ENCODE measurements at regions not wholly inside any gene's neighbourhood (a gene's known extent, or its start where the extent isn't known, plus 50 kb on each side); places are given as distances from the start of the nearest gene placed in this dataset.

DNA sequence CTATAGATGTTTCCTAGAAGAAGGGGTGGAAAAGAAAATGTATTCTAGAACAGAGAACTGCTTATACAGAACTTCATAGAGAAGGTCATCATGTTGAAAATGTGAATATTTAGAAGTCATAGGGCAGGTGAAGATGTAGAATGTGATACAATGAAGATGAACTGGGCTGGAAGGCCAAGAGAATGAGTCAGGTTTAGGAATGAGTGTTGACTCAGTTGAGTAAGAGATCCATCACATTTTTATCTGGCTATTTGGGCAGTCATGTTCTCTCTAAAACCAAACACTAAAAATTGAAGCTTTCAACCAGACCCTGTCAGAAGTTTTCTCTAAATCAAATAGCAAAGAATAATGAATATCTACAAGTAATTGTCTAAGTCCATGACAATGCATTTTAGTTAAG is 660.5 kb downstream of the KCNJ2 start:
- no peak for DNase-seq (ENCODE audit: insufficient read length)

DNA sequence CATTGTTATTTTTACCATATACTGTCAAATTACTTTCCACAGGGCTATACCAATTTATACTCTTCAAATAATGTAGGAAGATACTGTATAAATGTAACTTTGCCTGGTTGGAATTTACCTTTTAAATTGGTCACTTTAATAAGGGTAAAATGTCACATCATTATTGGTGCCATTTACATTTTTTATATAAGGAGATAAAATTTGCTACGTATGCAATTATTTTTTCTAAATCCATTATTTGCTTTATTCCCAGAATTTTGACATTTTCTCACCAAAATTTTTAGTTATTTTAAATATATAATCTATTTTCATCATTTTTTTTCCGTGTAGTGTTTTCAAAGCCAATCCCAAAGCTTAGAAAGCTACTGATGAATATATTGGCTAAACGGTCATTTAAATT is 664.7 kb downstream of the KCNJ2 start:
- TF ChIP-seq TAF1 (IDR thresholded peaks at IDR 0.05; ENCODE audit: borderline replicate concordance, low read depth, low read length) = no peak
- TF ChIP-seq POLR2AphosphoS5 (IDR thresholded peaks at IDR 0.05; ENCODE audit: low read depth, low read length) = no peak
- no peak for TF ChIP-seq POLR2A (IDR thresholded peaks at IDR 0.05; ENCODE audit: low read depth, low read length)
- DNase-seq (ENCODE audit: insufficient read length) (no peak), FAIRE-seq (no peak)

More for the DNA sequence above, 660.5 kb downstream of the KCNJ2 start:
- TF ChIP-seq POLR2AphosphoS5 (IDR thresholded peaks at IDR 0.05; ENCODE audit: low read depth, low read length) (no peak), POLR2A (IDR thresholded peaks at IDR 0.05; ENCODE audit: low read depth, low read length) (no peak), TAF1 (IDR thresholded peaks at IDR 0.05; ENCODE audit: borderline replicate concordance, low read depth, low read length) (no peak)
- no peak for FAIRE-seq

DNA sequence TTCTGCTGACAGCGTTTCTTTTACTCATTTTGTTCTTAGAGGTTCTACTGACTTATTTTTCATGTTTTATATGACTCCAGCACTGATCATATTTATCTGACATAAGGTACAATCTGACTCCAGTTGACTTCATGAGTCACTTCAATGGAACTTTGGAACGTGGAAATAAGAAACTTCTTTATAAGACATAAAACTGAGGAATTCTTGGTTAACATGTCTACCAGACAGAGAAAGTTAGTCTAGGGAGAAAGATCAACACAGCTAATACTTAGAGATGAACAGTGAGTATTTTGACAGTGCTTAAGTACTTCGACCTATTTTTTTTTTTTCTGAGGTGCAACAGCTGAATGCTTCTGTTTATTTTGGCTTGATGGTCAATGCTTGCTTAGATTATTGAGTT is 679.5 kb downstream of the KCNJ2 start:
- TF ChIP-seq POLR2A (IDR thresholded peaks at IDR 0.05; ENCODE audit: low read depth, low read length) = no peak
- no peak for TF ChIP-seq POLR2AphosphoS5 (IDR thresholded peaks at IDR 0.05; ENCODE audit: low read depth, low read length)
- no peak for TF ChIP-seq TAF1 (IDR thresholded peaks at IDR 0.05; ENCODE audit: borderline replicate concordance, low read depth, low read length)
- no peak for DNase-seq (ENCODE audit: insufficient read length)
- FAIRE-seq = no peak

DNA sequence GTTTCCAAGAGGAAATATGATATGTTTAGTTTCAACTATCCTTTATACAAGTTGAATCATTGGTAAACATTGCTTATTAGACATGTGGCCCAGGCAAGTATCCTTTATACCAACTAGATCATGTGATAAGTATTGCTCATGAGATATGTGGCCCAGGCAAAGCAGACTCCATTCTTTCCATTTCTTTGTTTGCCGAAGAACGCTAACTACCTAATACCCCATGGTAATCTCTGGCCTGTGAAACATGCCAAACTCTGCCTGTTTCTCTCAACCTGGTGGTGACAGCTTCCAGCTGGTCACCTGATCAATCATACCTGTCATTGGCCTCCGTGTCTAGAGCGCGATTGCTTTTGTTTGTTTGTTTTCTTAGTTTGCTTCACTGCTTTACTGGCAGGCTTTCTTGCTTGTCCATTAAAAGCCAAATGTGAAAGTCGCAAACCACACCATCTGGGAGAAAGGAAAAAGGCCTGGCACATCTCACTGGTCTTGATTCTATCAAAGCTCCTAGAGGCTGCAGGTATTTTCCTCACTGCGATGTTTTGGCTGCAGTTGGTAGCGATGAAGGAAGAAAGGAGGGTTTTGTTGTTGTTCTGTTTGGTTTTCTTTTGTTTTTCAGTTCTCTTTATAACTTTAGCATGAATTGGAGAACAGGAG is 686.2 kb downstream of the KCNJ2 start:
- DNase-seq (ENCODE audit: insufficient read length) (no peak), FAIRE-seq (no peak)
- TF ChIP-seq POLR2A (IDR thresholded peaks at IDR 0.05; ENCODE audit: low read depth, low read length) = no peak
- no peak for TF ChIP-seq TAF1 (IDR thresholded peaks at IDR 0.05; ENCODE audit: borderline replicate concordance, low read depth, low read length)
- TF ChIP-seq POLR2AphosphoS5 (IDR thresholded peaks at IDR 0.05; ENCODE audit: low read depth, low read length) = no peak

DNA sequence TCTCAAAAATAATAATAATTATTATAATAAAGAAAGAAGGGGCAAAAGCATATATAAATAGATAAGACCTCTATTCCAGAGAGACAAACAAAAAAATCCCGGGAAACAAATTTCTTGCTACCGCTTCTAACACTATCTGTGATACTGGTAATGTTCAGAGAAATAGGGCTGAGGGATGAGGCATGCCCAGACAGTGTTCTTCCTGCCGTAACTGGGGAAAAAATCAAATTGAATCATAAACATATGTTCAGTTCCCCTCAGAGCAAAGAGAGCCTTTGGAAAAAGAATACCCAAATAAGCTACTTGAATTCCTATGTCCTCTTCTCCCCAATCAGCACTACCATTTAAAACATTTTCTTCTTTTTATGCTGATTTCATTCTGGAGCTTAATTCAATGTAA is 688.0 kb downstream of the KCNJ2 start:
- TF ChIP-seq POLR2AphosphoS5 (IDR thresholded peaks at IDR 0.05; ENCODE audit: low read depth, low read length) = no peak
- no peak for TF ChIP-seq POLR2A (IDR thresholded peaks at IDR 0.05; ENCODE audit: low read depth, low read length)
- no peak for TF ChIP-seq TAF1 (IDR thresholded peaks at IDR 0.05; ENCODE audit: borderline replicate concordance, low read depth, low read length)
- no peak for DNase-seq (ENCODE audit: insufficient read length)
- FAIRE-seq = no peak

DNA sequence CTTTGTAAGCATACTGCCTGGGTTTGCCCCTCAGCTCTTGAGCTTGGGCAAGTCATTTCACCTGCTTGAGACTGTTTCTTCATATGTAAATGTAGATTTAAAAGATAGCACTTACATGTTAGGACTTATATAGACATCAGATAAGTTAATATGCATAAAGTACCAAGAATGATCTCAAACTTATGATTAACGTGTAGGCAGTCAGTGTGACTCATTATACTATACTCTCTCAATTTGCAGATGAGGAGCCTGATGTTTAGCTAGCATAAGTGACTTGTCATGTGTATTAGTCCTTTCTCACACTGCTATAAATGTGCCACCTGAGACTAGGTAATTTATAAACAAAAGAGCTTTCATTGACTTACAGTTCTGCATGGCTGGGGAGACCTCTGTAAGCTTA is 690.5 kb downstream of the KCNJ2 start:
- no peak for DNase-seq (ENCODE audit: insufficient read length)
- FAIRE-seq = no peak

DNA sequence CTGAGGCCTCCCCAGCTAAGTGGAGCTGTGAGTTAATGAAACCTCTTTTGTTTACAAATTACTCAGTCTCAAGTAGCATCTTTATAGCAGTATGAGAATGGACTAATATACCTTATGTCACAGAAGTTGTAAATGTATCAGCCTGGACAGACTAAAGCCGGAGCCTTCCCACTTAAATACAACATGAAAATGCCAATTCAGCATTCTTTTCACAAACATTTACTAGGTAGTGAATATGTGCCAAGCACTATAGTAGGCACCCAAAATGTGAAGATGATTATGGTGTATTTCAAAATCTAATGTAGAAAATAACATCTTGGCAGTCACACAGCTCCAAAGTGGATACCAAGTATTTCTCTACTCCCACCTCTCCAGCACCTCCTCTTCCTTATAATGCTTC is 693.0 kb downstream of the KCNJ2 start:
- FAIRE-seq = no peak
- DNase-seq (ENCODE audit: insufficient read length) = no peak
- TF ChIP-seq POLR2A (IDR thresholded peaks at IDR 0.05; ENCODE audit: low read depth, low read length) (no peak), POLR2AphosphoS5 (IDR thresholded peaks at IDR 0.05; ENCODE audit: low read depth, low read length) (no peak), TAF1 (IDR thresholded peaks at IDR 0.05; ENCODE audit: borderline replicate concordance, low read depth, low read length) (no peak)

More for the DNA sequence above, 690.5 kb downstream of the KCNJ2 start:
- TF ChIP-seq POLR2A (IDR thresholded peaks at IDR 0.05; ENCODE audit: low read depth, low read length) (no peak), TAF1 (IDR thresholded peaks at IDR 0.05; ENCODE audit: borderline replicate concordance, low read depth, low read length) (no peak), POLR2AphosphoS5 (IDR thresholded peaks at IDR 0.05; ENCODE audit: low read depth, low read length) (no peak)

DNA sequence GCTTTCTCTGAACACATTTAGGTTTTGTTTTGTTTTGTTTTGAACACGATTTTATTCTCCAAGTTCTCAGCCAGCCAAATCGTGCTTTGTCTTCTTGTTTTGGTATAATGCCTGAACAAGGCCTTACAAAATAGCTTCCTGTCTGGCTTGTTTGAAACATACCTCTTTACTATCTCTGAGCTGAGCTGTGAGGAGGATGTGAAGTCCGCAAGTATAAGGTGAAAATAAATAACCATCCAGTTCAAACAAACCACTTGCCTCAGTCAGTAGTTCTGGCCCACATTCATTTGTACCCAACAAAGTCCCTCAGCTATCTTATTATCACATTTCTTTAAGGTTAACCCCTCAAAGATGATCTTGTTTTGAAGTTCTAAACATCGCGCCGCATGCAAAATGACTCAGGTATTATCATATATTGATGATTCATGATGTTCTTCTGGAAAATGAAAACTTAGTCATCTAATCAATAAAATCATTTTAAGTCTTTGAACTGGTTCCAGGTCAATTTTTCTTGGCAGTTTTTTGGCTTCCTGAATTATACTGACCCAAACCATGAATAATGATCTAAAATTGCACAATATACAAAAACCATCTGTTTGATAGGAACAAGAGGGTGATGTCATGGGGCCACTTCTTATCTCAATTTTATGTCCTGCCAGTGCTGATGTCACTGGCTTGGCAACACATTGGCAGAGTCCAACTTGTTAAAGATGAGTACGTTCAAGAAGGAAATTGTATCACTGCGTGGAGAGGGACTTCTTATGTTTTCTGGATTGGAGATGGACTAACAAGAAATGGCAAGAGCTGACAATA is 694.3 kb downstream of the KCNJ2 start:
- no peak for DNase-seq (ENCODE audit: insufficient read length)
- FAIRE-seq = no peak
- no peak for TF ChIP-seq TAF1 (IDR thresholded peaks at IDR 0.05; ENCODE audit: borderline replicate concordance, low read depth, low read length)

DNA sequence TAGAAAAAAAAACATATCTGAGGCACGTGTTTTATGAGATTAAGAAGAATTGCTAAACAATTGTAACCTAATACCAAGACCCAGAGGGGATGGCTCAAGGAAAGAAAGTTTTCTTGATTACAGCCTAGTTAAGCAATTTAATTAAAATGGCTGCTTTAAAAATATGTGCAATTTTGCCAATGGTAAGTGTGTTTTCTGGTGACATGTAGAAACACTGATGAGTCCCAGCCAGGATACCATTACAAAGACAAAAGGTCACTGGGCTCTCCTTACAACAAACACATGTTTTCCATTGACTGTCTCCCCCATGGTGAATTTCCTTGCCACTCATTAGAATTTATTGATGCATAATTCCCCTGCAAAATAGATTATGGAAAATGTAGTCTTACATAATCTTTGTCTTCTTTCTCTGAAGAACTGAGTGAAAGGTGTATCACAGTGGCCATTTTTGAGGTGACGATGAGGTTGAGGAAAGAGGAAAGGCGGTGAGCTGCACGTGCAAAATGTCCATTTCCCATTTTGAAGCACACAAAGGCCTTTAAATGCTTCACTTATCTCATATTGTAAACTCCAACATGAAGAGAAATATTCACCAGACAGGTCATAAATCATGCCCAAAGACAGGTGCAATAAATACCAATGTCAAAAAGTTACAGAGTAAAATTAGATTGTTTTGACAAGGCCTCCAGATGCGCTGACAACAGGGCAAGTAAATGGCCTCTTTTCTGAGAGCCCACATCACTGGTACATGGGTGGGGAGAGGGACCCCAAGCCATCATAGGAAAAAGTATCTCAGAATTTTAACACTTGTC is 696.9 kb downstream of the KCNJ2 start:
- DNase-seq (ENCODE audit: insufficient read length) (no peak), FAIRE-seq (no peak)
- TF ChIP-seq POLR2A (IDR thresholded peaks at IDR 0.05; ENCODE audit: low read depth, low read length) (no peak), TAF1 (IDR thresholded peaks at IDR 0.05; ENCODE audit: borderline replicate concordance, low read depth, low read length) (no peak), POLR2AphosphoS5 (IDR thresholded peaks at IDR 0.05; ENCODE audit: low read depth, low read length) (no peak)

DNA sequence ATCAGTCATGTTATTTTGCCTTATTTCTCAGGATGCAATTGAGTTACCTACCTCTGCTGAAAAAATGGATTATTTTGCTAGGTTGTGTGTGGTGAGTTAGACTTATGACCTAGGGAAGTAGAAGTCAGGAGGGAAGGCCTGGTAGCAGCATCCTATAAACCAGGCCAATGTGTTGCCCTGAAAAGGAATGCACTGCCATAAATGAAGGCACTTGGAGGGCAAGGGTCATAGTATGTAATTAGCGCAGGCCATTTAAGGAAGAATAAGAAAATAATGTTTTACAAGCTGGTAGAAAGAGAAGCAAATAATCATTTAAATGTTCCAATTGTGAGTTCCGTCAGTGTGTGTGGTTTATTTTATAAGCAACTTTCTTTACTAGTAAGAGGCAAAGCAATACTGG is 698.8 kb downstream of the KCNJ2 start:
- TF ChIP-seq TAF1 (IDR thresholded peaks at IDR 0.05; ENCODE audit: borderline replicate concordance, low read depth, low read length) (no peak), POLR2A (IDR thresholded peaks at IDR 0.05; ENCODE audit: low read depth, low read length) (no peak), POLR2AphosphoS5 (IDR thresholded peaks at IDR 0.05; ENCODE audit: low read depth, low read length) (no peak)
- FAIRE-seq (no peak), DNase-seq (ENCODE audit: insufficient read length) (no peak)

DNA sequence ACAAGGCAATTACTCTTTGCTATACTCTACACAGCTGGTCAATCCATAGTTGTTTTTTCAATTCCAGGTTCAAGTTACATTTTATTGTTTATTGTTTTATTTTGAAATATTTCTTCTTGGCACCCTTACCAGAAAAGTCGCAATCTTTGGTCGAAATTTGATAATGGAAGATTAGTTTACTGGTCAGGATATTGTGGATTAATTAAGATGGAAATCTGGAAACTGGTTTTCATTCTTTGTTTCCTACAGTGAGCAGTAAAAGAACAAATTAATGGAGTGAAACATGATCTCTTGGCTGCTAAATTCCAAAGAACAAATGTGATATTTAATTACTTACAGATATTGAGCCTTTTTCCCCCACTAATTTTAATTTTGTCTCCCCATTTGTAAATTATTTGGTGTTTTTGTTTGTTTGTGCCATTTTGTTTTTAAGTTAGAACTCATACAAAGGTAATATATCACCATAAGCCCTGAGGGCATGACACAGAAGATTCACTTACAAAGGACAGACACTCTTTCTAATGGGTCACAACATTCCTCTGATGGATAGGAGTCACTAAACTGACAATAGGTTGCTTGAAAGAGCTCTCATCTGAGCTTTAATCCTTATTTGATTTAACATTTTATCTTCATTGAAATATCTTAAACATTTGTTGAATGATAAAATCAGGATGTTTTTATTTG is 700.2 kb downstream of the KCNJ2 start:
- TF ChIP-seq TAF1 (IDR thresholded peaks at IDR 0.05; ENCODE audit: borderline replicate concordance, low read depth, low read length) = no peak
- no peak for TF ChIP-seq POLR2AphosphoS5 (IDR thresholded peaks at IDR 0.05; ENCODE audit: low read depth, low read length)
- no peak for TF ChIP-seq POLR2A (IDR thresholded peaks at IDR 0.05; ENCODE audit: low read depth, low read length)
- DNase-seq (ENCODE audit: insufficient read length) = no peak
- no peak for FAIRE-seq
